Glutamatergic neuron (in vitro differentiated cells): ENCODE measurements at regions not wholly inside any gene's neighbourhood (a gene's known extent, or its start where the extent isn't known, plus 50 kb on each side); places are given as distances from the start of the nearest gene placed in this dataset.

ENCODE experiments used
- DNase-seq: peaks from one replicate; pipeline ENCODE4 v3.0.0; 2022
- H3K27ac Mint-ChIP-seq: one replicate; pipeline ENCODE4 v1.8.0; 2020; ENCODE audit warnings: mild to moderate bottlenecking, mixed read lengths, inconsistent platforms; ENCODE audit not compliant: unreplicated experiment
- H3K27me3 Mint-ChIP-seq: one replicate; pipeline ENCODE4 v1.8.0; 2020; ENCODE audit warnings: mild to moderate bottlenecking, moderate library complexity, mixed read lengths, inconsistent platforms; ENCODE audit not compliant: unreplicated experiment
- H3K36me3 Mint-ChIP-seq: one replicate; pipeline ENCODE4 v1.8.0; 2020; ENCODE audit warnings: mild to moderate bottlenecking, mixed read lengths, inconsistent platforms; ENCODE audit not compliant: unreplicated experiment
- H3K4me1 Mint-ChIP-seq: one replicate; pipeline ENCODE4 v1.8.0; 2020; ENCODE audit warnings: mild to moderate bottlenecking, low read depth, mixed read lengths, inconsistent platforms; ENCODE audit not compliant: unreplicated experiment
- H3K4me3 Mint-ChIP-seq: one replicate; pipeline ENCODE4 v1.8.0; 2020; ENCODE audit warnings: mild to moderate bottlenecking, mixed read lengths, inconsistent platforms; ENCODE audit not compliant: unreplicated experiment
- H3K9me3 Mint-ChIP-seq: one replicate; pipeline ENCODE4 v1.8.0; 2020; ENCODE audit warnings: mild to moderate bottlenecking, moderate library complexity, mixed read lengths, inconsistent platforms; ENCODE audit not compliant: unreplicated experiment
- TF ChIP-seq, protein P1 (sequence below): fragments of 200-600 bp; sonication (generic); IDR thresholded peaks from one replicate; pipeline ENCODE4 v1.5.0; 2021; ENCODE audit not compliant: partially characterized antibody, unreplicated experiment

GRCh38 chr12:24496755-24497154 lies 452.1 kb downstream of the BCAT1 start:
- TF ChIP-seq, protein P1, sequence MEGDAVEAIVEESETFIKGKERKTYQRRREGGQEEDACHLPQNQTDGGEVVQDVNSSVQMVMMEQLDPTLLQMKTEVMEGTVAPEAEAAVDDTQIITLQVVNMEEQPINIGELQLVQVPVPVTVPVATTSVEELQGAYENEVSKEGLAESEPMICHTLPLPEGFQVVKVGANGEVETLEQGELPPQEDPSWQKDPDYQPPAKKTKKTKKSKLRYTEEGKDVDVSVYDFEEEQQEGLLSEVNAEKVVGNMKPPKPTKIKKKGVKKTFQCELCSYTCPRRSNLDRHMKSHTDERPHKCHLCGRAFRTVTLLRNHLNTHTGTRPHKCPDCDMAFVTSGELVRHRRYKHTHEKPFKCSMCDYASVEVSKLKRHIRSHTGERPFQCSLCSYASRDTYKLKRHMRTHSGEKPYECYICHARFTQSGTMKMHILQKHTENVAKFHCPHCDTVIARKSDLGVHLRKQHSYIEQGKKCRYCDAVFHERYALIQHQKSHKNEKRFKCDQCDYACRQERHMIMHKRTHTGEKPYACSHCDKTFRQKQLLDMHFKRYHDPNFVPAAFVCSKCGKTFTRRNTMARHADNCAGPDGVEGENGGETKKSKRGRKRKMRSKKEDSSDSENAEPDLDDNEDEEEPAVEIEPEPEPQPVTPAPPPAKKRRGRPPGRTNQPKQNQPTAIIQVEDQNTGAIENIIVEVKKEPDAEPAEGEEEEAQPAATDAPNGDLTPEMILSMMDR = no peak
- Mint-ChIP-seq H3K9me3 (no peaks in the 10 kb centered on the region), H3K27me3 (no peaks in the 10 kb centered on the region), H3K36me3 (no peaks in the 10 kb centered on the region), H3K4me3 (no peak overlapping the region), H3K4me1 (peaks cover 2% of the 10 kb centered on the region), H3K27ac (no peak overlapping the region)
- no peak for DNase-seq

DNA sequence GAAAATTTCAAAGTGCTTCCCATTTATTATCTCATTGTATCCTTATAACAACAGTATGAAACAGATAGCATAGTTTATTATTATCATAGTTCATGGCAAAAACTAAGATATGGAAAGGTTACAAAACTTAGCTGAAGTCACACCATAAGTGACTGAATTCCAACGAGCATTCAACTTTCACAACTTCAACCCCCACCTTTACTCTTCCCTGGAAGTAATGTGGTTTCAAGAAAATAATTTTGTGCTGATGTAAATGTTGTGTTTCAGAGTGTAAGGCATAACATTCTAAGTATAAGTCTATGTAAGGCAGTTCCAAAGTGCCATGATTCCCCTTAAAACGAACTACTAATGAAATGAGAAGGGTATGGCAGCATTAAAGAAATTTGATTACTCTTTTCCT lies 454.5 kb downstream of the BCAT1 start:
- Mint-ChIP-seq H3K27me3 (no peaks in the 10 kb centered on the region), H3K9me3 (no peaks in the 10 kb centered on the region), H3K27ac (no peak overlapping the region), H3K36me3 (no peaks in the 10 kb centered on the region), H3K4me1 (peaks cover 11% of the 10 kb centered on the region), H3K4me3 (no peak overlapping the region)
- TF ChIP-seq, protein P1 = no peak
- no peak for DNase-seq

DNA sequence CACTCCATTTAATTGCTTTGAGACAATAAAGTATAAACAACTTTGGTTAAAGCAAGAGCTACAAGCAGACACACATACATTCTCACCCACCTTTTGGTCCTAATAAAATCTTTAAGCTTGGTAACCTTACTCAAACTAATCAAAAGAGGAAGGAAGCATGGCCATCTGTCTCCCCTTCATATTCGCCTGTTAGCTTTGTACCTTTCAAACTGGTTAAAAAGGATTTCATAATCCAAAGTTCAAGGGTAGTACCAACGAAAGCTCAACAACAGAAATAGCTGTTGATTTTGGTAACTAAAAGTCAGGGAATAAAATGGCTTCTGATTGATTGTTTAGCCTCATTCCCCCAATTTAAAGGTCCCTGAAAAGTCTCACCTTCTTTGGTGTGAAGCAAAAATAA lies 456.9 kb downstream of the BCAT1 start:
- no peak overlapping the region for H3K27ac Mint-ChIP-seq
- no peaks in the 10 kb centered on the region for H3K36me3 Mint-ChIP-seq

DNA sequence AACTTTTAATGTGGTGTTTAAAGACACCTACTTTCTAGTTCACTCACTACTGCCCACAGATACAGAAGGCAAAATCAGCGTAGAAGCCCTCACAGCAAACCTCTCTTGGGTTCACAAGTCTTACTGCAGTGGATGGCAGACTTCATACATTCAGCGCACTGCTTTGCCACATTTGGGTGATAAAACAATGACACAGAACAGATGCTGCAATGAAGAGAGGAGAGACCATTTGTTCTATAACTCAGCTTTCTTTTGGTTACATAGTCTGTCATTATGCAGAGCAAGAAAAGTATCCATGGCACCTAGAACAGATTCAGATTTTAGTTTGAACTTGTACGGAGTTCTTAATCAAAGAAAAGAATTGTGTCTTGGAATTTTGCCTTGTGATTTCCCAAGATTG lies 459.0 kb downstream of the BCAT1 start:
- no peak for DNase-seq
- Mint-ChIP-seq H3K9me3 (no peaks in the 10 kb centered on the region), H3K4me3 (no peak overlapping the region), H3K4me1 (peaks cover 16% of the 10 kb centered on the region), H3K27me3 (no peaks in the 10 kb centered on the region), H3K36me3 (no peaks in the 10 kb centered on the region), H3K27ac (no peak overlapping the region)
- TF ChIP-seq, protein P1 = no peak

More for the DNA sequence above, 456.9 kb downstream of the BCAT1 start:
- no peak for DNase-seq
- H3K4me1 Mint-ChIP-seq = peaks cover 16% of the 10 kb centered on the region
- H3K9me3 Mint-ChIP-seq = no peaks in the 10 kb centered on the region
- no peaks in the 10 kb centered on the region for H3K27me3 Mint-ChIP-seq
- TF ChIP-seq, protein P1 = no peak
- H3K4me3 Mint-ChIP-seq = no peak overlapping the region

- H3K9me3 Mint-ChIP-seq = no peaks in the 10 kb centered on the region
- no peaks in the 10 kb centered on the region for H3K36me3 Mint-ChIP-seq
- no peak overlapping the region for H3K27ac Mint-ChIP-seq
- H3K27me3 Mint-ChIP-seq = no peaks in the 10 kb centered on the region
- TF ChIP-seq, protein P1 = no peak
- peaks cover 23% of the 10 kb centered on the region for H3K4me1 Mint-ChIP-seq
- no peak overlapping the region for H3K4me3 Mint-ChIP-seq
- DNase-seq = no peak
These were observed 459.8 kb downstream of the BCAT1 start for GRCh38 chr12:24488906-24489619.
